Transverse colon (tissue), 3 donors: ENCODE measurements at regions not wholly inside any gene's neighbourhood (a gene's known extent, or its start where the extent isn't known, plus 50 kb on each side); places are given as distances from the start of the nearest gene placed in this dataset.

ENCODE experiments used
- CTCF ChIP-seq, 5 experiments: fragments of 200-600 bp in 3 of 5; fragments of 450-650 bp in 2 of 5; sonication (generic) in 3 of 5; IDR thresholded peaks; 1 replicate in 2 of 5; 2 replicates in 3 of 5; pipeline ENCODE4 v1.5.1; 2016 to 2017; ENCODE audit warnings: antibody characterized with exemption in 5 of 5, inconsistent platforms in 3 of 5, mild to moderate bottlenecking in 2 of 5, moderate library complexity in 1 of 5
- EP300 ChIP-seq: sonication (generic); formaldehyde crosslinking; IDR thresholded peaks from one replicate; pipeline ENCODE4 v1.6.1; 2017; ENCODE audit warnings: antibody characterized with exemption, low read depth

GRCh38 chr12:126268222-126268621 is 1203.0 kb downstream of the AACS start:
- TF ChIP-seq EP300 (no peak), CTCF (IDR thresholded peaks at IDR 0.05) (no peak)
